RPMI8226 (cell line): ENCODE measurements at regions not wholly inside any gene's neighbourhood (a gene's known extent, or its start where the extent isn't known, plus 50 kb on each side); places are given as distances from the start of the nearest gene placed in this dataset.

ENCODE experiments used
- DNase-seq: peaks from one replicate; pipeline ENCODE4 v3.0.0-alpha.2; 2015

DNA sequence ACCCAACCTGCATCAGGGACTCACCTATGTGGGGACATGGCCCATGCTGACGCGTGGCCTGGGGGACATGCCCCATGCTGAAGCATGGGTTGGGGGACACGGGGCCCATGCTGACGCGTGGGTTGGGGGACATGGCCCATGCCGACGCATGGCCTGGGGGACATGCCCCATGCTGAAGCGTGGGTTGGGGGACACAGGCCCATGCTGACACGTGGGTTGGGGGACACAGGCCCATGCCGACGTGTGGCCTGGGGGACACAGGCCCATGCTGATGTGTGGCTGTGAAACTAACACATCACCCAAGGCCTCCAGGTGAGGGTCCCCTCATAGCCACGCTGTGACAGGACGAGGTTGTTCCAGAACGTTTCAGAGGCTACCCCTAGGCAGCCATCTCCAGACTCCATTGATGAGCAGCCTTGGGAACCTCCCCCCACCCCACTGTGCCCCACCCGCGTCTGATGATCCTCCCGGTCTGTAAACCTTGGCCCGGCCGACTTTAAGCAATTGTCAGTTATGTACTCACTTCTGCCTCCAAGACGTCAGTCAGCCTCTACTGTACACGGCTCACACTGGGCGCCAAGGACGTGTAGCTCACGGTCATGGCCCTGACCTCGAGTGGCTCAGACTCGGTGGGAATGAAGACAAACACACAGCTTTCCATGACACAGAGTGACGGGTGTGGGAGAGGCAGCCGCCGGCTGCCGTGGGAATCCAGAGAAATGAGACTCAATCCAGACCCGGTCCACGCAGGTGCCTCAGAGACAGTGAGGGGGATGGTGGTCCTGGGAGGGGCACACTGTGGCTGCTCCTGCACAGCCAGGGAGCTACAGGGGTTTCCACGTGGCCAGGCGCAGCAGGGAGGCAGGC, 50.2 kb upstream of the SLC66A3 start:
- DNase-seq = no peak
